ENCODE measurements at regions not wholly inside any gene's neighbourhood (a gene's known extent, or its start where the extent isn't known, plus 50 kb on each side); places are given as distances from the start of the nearest gene placed in this dataset.

DNA sequence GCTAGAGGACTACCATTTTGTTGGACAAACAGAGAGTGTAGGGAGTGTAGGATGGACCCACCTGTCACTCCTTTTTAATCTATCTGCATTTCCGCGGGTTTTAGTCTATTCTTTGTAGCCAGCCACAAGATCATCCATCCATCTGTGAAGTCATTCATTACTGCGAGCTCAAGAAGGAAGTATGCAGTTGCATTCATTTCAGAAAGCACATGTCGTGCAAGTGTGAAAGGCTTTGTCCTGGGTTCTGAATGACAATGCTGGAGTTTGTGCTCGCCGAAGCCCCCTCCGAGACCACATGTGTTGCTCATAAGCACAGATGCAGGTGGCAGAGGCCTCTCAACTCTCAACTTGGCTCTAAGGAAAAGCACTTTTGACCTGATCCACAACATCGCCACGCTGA lies 70.3 kb upstream of the BASP1 start:
- TF ChIP-seq POLR2A (IDR thresholded peaks at IDR 0.05) = no peak
- TF ChIP-seq, protein P1, sequence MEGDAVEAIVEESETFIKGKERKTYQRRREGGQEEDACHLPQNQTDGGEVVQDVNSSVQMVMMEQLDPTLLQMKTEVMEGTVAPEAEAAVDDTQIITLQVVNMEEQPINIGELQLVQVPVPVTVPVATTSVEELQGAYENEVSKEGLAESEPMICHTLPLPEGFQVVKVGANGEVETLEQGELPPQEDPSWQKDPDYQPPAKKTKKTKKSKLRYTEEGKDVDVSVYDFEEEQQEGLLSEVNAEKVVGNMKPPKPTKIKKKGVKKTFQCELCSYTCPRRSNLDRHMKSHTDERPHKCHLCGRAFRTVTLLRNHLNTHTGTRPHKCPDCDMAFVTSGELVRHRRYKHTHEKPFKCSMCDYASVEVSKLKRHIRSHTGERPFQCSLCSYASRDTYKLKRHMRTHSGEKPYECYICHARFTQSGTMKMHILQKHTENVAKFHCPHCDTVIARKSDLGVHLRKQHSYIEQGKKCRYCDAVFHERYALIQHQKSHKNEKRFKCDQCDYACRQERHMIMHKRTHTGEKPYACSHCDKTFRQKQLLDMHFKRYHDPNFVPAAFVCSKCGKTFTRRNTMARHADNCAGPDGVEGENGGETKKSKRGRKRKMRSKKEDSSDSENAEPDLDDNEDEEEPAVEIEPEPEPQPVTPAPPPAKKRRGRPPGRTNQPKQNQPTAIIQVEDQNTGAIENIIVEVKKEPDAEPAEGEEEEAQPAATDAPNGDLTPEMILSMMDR (IDR thresholded peaks at IDR 0.05) = no peak
